SK-N-SH (cell line): ENCODE measurements at regions not wholly inside any gene's neighbourhood (a gene's known extent, or its start where the extent isn't known, plus 50 kb on each side); places are given as distances from the start of the nearest gene placed in this dataset.

Experiments
- CTCF ChIA-PET: fragments of 300-600, 350-600 bp; formaldehyde crosslinking; extraction: SDS; loops from one replicate; lab custom pipeline; 2021; lab: Yijun Ruan, JAX
- POLR2A ChIA-PET: fragments of 350-600 bp; sonication (Branson Sonifier 250); formaldehyde crosslinking; extraction: SDS; loops from one replicate; lab custom pipeline; 2020; ENCODE audit warnings: antibody characterized with exemption, inconsistent platforms; lab: Yijun Ruan, JAX
- DNase-seq: peaks from one replicate; pipeline ENCODE4 v3.0.0; 2012
- H2AFZ ChIP-seq: fragments of 200-600 bp; sonication (generic); 2 replicates; pipeline ENCODE4 v1.8.1; 2016; ENCODE audit warnings: antibody characterized with exemption, mild to moderate bottlenecking, low read depth
- H3F3A ChIP-seq: fragments of 200-600 bp; sonication (generic); replicated peaks from 2 replicates; pipeline ENCODE3; 2016; ENCODE audit warnings: antibody characterized with exemption, mild to moderate bottlenecking; ENCODE audit not compliant: insufficient read depth
- H3K27ac ChIP-seq, 2 experiments: fragments of 200-500 bp in 1 of 2; fragments of 200-600 bp in 1 of 2; sonication (Bioruptor generic) in 1 of 2; sonication (generic), shearing (Covaris generic) in 1 of 2; 2 replicates each; pipeline versions ENCODE4 v1.5.1 to v1.6.1; 2014 to 2016; ENCODE audit warnings: low read depth in 2 of 2, inconsistent platforms in 1 of 2, low read length in 1 of 2, mild to moderate bottlenecking in 1 of 2, mixed read lengths in 1 of 2
- H3K27me3 ChIP-seq: fragments of 200-600 bp; sonication (generic), shearing (Covaris generic); 2 replicates; pipeline ENCODE4 v1.6.1; 2016; ENCODE audit warnings: mixed run types; ENCODE audit not compliant: insufficient read depth
- H3K36me3 ChIP-seq, 2 experiments: fragments of 200-500 bp in 1 of 2; fragments of 200-600 bp in 1 of 2; sonication (Bioruptor generic) in 1 of 2; sonication (generic) in 1 of 2; replicated peaks in 1 of 2; 2 replicates each; pipeline versions ENCODE3 to v1.5.1; 2014 to 2016; ENCODE audit warnings: low read length in 1 of 2, mild to moderate bottlenecking in 1 of 2; ENCODE audit not compliant: insufficient read depth in 2 of 2, control insufficient read depth in 1 of 2
- H3K4me1 ChIP-seq, 2 experiments: fragments of 200-500 bp in 1 of 2; fragments of 200-600 bp in 1 of 2; sonication (Bioruptor generic) in 1 of 2; sonication (generic), shearing (Covaris generic) in 1 of 2; 2 replicates each; pipeline versions ENCODE4 v1.5.1 to v1.6.1; 2014 to 2016; ENCODE audit warnings: low read depth in 1 of 2, low read length in 1 of 2, mixed run types in 1 of 2; ENCODE audit not compliant: insufficient read depth in 2 of 2, control insufficient read depth in 1 of 2
- H3K4me2 ChIP-seq: fragments of 200-600 bp; sonication (generic), shearing (Covaris generic); 2 replicates; pipeline ENCODE4 v1.6.1; 2017; ENCODE audit warnings: mixed run types
- H3K4me3 ChIP-seq, 2 experiments: fragments of 200-500 bp in 1 of 2; fragments of 200-600 bp in 1 of 2; sonication (Bioruptor generic) in 1 of 2; sonication (generic), shearing (Covaris generic) in 1 of 2; 2 replicates each; pipeline versions ENCODE4 v1.5.1 to v1.8.1; 2014 to 2016; ENCODE audit warnings: low read depth in 2 of 2, inconsistent platforms in 1 of 2, low read length in 1 of 2, mild to moderate bottlenecking in 1 of 2, mixed read lengths in 1 of 2, moderate library complexity in 1 of 2
- H3K79me2 ChIP-seq: fragments of 200-600 bp; sonication (generic); 2 replicates; pipeline ENCODE4 v1.8.1; 2017; ENCODE audit warnings: mild to moderate bottlenecking; ENCODE audit not compliant: insufficient read depth
- H3K9ac ChIP-seq: fragments of 200-600 bp; sonication (generic); 2 replicates; pipeline ENCODE4 v1.6.1; 2017; ENCODE audit warnings: mixed run types
- H3K9me2 ChIP-seq: fragments of 200-600 bp; sonication (generic); 2 replicates; pipeline ENCODE4 v1.6.1; 2017; ENCODE audit warnings: mixed run types
- H3K9me3 ChIP-seq: fragments of 200-600 bp; sonication (generic); 2 replicates; pipeline ENCODE4 v1.6.1; 2017; ENCODE audit warnings: mixed run types, mild to moderate bottlenecking, moderate library complexity
- H4K20me1 ChIP-seq: fragments of 200-600 bp; sonication (generic); 2 replicates; pipeline ENCODE4 v1.6.1; 2017; ENCODE audit warnings: mild to moderate bottlenecking, mixed run types; ENCODE audit not compliant: insufficient read depth
- EP300 ChIP-seq, 2 experiments: IDR thresholded peaks; 2 replicates each; pipeline versions ENCODE4 v1.4.0 to v1.6.1; 2012; ENCODE audit warnings: borderline replicate concordance in 1 of 2, low read depth in 1 of 2, low read length in 1 of 2
- FOXM1 ChIP-seq: IDR thresholded peaks from 2 replicates; pipeline ENCODE4 v1.4.0; 2012; ENCODE audit warnings: low read depth, mild to moderate bottlenecking
- GABPA ChIP-seq: IDR thresholded peaks from 2 replicates; pipeline ENCODE4 v1.4.0; 2012; ENCODE audit warnings: low read depth, mild to moderate bottlenecking
- GATA2 ChIP-seq: sonication (generic); formaldehyde crosslinking; IDR thresholded peaks from 2 replicates; pipeline ENCODE4 v1.5.0; 2020; ENCODE audit warnings: mild to moderate bottlenecking, missing genetic modification reagents
- JUND ChIP-seq: IDR thresholded peaks from 2 replicates; pipeline ENCODE4 v1.4.0; 2012
- MEF2A ChIP-seq: IDR thresholded peaks from 2 replicates; pipeline ENCODE4 v1.4.0; 2012; ENCODE audit warnings: low read depth, borderline replicate concordance
- NFIC ChIP-seq: IDR thresholded peaks from 2 replicates; pipeline ENCODE4 v1.4.0; 2012; ENCODE audit warnings: borderline replicate concordance
- RCOR1 ChIP-seq: fragments of 150-350 bp; IDR thresholded peaks from 2 replicates; pipeline ENCODE4 v1.6.1; 2017; ENCODE audit warnings: antibody characterized with exemption, low read length
- RFX5 ChIP-seq: IDR thresholded peaks from 2 replicates; pipeline ENCODE4 v1.6.1; 2012; ENCODE audit warnings: mild to moderate bottlenecking, improper control_type of control experiment, low read length
- RXRA ChIP-seq: IDR thresholded peaks from 2 replicates; pipeline ENCODE4 v1.4.0; 2012; ENCODE audit warnings: low read depth, mild to moderate bottlenecking, borderline replicate concordance
- SMC3 ChIP-seq: IDR thresholded peaks from 2 replicates; pipeline ENCODE4 v1.6.1; 2012; ENCODE audit warnings: low read depth, low read length, improper control_type of control experiment
- TEAD4 ChIP-seq: IDR thresholded peaks from 2 replicates; pipeline ENCODE4 v1.4.0; 2012; ENCODE audit warnings: mild to moderate bottlenecking, borderline replicate concordance; ENCODE audit not compliant: insufficient read depth
- YY1 ChIP-seq: IDR thresholded peaks from 2 replicates; pipeline ENCODE4 v1.4.0; 2012; ENCODE audit warnings: low read depth, mild to moderate bottlenecking
- WGBS: methylation state at CpG from one replicate; pipeline ENCODE4 v1.1.6; 2017; ENCODE audit warnings: low lambda C conversion rate; 5-methylcytosine and 5-hydroxymethylcytosine counted together
- TF ChIP-seq, protein P1 (sequence below): fragments of 150-350 bp; IDR thresholded peaks from 2 replicates; pipeline ENCODE4 v1.6.1; 2016; ENCODE audit warnings: mild to moderate bottlenecking, low read depth, low read length
- TF ChIP-seq, protein P2 (sequence below): fragments of 200-600 bp; sonication (generic); IDR thresholded peaks from 2 replicates; pipeline ENCODE4 v1.6.1; 2017; ENCODE audit warnings: antibody characterized with exemption, mild to moderate bottlenecking, moderate library complexity

DNA sequence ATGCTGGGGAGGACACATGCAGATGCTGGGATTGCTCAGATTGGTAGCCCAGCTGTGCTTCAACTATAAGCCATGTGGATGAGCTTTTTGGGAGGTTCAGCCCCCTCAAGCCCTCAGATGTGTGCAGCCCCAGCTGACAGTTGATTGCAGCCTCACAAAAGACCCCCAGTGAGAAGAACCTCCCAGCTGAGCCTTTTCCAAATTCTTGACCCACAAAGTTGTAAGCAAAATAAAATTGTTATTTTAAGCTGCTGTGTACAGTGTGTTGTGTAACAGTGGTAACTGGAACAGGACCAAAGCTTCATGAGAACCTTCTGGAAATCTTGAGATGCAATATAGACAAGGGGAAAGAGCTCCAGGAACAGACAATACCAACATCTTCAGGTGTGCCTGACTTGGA lies 156.8 kb upstream of the IRX3 start:
- no peak for DNase-seq
- no peak overlapping the region for H3K27ac ChIP-seq
- H3K4me1 ChIP-seq: peaks cover 7 to 20% of the 10 kb centered on the region in 2 experiments; a peak in 2 of 4 replicates
- POLR2A ChIA-PET: interaction anchor here (0.5 kb wide), 1 partner anchor 22 kb away, joined by 3 read pairs; no protein-coding TSS in a partner anchor
- CTCF ChIA-PET: no interaction called here
- no peak overlapping the region for H2AFZ ChIP-seq
- H3K36me3 ChIP-seq: no peaks in the 10 kb centered on the region
- H3K4me2 ChIP-seq: no peak overlapping the region
- peaks cover 13% of the 10 kb centered on the region for H3F3A ChIP-seq
- H3K4me3 ChIP-seq: no peak overlapping the region
- H3K9me3 ChIP-seq: no peaks in the 10 kb centered on the region
- H3K79me2 ChIP-seq: no peaks in the 10 kb centered on the region
- peaks cover 6% of the 10 kb centered on the region for H3K27me3 ChIP-seq
- TF ChIP-seq GATA2: no peak
- TF ChIP-seq, protein P1, sequence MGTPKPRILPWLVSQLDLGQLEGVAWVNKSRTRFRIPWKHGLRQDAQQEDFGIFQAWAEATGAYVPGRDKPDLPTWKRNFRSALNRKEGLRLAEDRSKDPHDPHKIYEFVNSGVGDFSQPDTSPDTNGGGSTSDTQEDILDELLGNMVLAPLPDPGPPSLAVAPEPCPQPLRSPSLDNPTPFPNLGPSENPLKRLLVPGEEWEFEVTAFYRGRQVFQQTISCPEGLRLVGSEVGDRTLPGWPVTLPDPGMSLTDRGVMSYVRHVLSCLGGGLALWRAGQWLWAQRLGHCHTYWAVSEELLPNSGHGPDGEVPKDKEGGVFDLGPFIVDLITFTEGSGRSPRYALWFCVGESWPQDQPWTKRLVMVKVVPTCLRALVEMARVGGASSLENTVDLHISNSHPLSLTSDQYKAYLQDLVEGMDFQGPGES: no peak
- no peak for TF ChIP-seq JUND
- no peak for TF ChIP-seq SMC3
- no peak for TF ChIP-seq RCOR1
- TF ChIP-seq YY1: no peak
- TF ChIP-seq NFIC: no peak
- TF ChIP-seq EP300 (IDR thresholded peaks at IDR 0.05; ENCODE audit: borderline replicate concordance in 1 of 2, low read depth in 1 of 2, low read length in 1 of 2): no peak
- no peak for TF ChIP-seq RFX5
- no peak for TF ChIP-seq MEF2A
- no peak for TF ChIP-seq FOXM1
- no peak for TF ChIP-seq RXRA
- H3K9me2 ChIP-seq: no peaks in the 10 kb centered on the region
- no peak overlapping the region for H3K9ac ChIP-seq
- H4K20me1 ChIP-seq: no peaks in the 10 kb centered on the region

DNA sequence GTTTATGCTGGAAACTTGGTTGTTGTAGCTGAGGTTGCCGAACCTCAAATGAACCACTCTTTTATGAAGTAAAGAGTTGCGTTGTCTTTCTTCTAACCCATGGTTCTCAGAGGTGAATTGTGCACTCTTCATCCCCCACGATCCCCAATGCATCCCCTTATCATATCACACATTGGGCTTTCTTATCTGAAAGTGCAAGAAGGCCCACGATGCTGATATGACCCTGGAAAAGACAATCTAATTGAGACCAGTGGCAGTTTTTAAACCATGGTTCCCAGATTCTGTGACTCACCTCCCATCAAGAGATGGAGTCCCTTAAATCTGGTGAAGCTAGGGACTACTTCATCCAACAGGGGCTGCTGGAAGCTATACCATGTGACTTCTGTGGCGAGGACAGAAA lies 156.3 kb upstream of the IRX3 start:
- 64% methylated on average over 5 of the region's 5 CpGs for WGBS
- Histone ChIP-seq H3K4me2 (no peak overlapping the region), H3K79me2 (no peaks in the 10 kb centered on the region), H3K36me3 (no peaks in the 10 kb centered on the region), H3K27me3 (peaks cover 6% of the 10 kb centered on the region), H3K4me1 (peaks cover 7 to 18% of the 10 kb centered on the region in 2 experiments; a peak in 2 of 4 replicates), H3K9ac (no peak overlapping the region), H3K9me2 (no peaks in the 10 kb centered on the region), H3K9me3 (no peaks in the 10 kb centered on the region), H3F3A (peaks cover 13% of the 10 kb centered on the region), H3K4me3 (no peak overlapping the region), H2AFZ (no peak overlapping the region), H4K20me1 (no peaks in the 10 kb centered on the region), H3K27ac (no peak overlapping the region)
- DNase-seq: no peak
- CTCF ChIA-PET: no interaction called here
- POLR2A ChIA-PET: interaction anchor here (0.5 kb wide), 1 partner anchor 21 kb away, joined by 3 read pairs; no protein-coding TSS in a partner anchor
- TF ChIP-seq TEAD4: no peak
- TF ChIP-seq, protein P2, sequence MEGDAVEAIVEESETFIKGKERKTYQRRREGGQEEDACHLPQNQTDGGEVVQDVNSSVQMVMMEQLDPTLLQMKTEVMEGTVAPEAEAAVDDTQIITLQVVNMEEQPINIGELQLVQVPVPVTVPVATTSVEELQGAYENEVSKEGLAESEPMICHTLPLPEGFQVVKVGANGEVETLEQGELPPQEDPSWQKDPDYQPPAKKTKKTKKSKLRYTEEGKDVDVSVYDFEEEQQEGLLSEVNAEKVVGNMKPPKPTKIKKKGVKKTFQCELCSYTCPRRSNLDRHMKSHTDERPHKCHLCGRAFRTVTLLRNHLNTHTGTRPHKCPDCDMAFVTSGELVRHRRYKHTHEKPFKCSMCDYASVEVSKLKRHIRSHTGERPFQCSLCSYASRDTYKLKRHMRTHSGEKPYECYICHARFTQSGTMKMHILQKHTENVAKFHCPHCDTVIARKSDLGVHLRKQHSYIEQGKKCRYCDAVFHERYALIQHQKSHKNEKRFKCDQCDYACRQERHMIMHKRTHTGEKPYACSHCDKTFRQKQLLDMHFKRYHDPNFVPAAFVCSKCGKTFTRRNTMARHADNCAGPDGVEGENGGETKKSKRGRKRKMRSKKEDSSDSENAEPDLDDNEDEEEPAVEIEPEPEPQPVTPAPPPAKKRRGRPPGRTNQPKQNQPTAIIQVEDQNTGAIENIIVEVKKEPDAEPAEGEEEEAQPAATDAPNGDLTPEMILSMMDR: no peak
- TF ChIP-seq GABPA: no peak
- no peak for TF ChIP-seq RCOR1
